ENCODE measurements at regions not wholly inside any gene's neighbourhood (a gene's known extent, or its start where the extent isn't known, plus 50 kb on each side); places are given as distances from the start of the nearest gene placed in this dataset.
A peak's percentile ranks its signal among the peaks of the same experiment; 100 is the strongest.
"Not testable (repeated sequence)": the region's sequence is repeated elsewhere in the genome, so short reads cannot be mapped to it uniquely, and the experiment has no call there.

- Histone ChIP-seq H3K36me3 (ENCODE audit: control insufficient read depth, insufficient read depth, low read length) (no peaks in the 10 kb centered on the region), H3K79me1 (ENCODE audit: low read depth in 1 of 2, low read length in 2 of 2) (no peaks in the 10 kb centered on the region), H3K27me3 (ENCODE audit: control insufficient read depth, insufficient read depth, low read length) (no peaks in the 10 kb centered on the region), H3K4me3 (ENCODE audit: insufficient read depth, low read depth, low read length) (no peak overlapping the region), H2BK120ac (ENCODE audit: low read depth, low read length) (no peak overlapping the region), H3K4ac (ENCODE audit: low read depth, low read length) (no peak overlapping the region), H3K9me1 (ENCODE audit: insufficient read depth, low read length) (no peaks in the 10 kb centered on the region), H2AK5ac (ENCODE audit: low read depth, low read length) (no peak overlapping the region), H2BK15ac (ENCODE audit: low read depth, low read length) (no peak overlapping the region), H3K4me1 (ENCODE audit: control insufficient read depth, insufficient read depth, low read length) (no peaks in the 10 kb centered on the region), H4K91ac (ENCODE audit: insufficient read depth, low read depth, low read length) (no peak overlapping the region), H4K20me1 (ENCODE audit: insufficient read depth, low read length) (no peaks in the 10 kb centered on the region), H2BK5ac (ENCODE audit: low read depth, low read length, poor library complexity, severe bottlenecking) (no peak overlapping the region), H3K9ac (ENCODE audit: low read depth, low read length) (no peak overlapping the region), H3K27ac (ENCODE audit: insufficient read depth, low read length) (no peak overlapping the region), H2BK20ac (ENCODE audit: low read depth, low read length) (no peak overlapping the region), H3K9me3 (ENCODE audit: control insufficient read depth, insufficient read depth, low read length) (peaks cover 27% of the 10 kb centered on the region), H3K56ac (ENCODE audit: extremely low read depth, insufficient read depth, low read length) (no peak overlapping the region), H4K8ac (ENCODE audit: low read depth in 2 of 2, low read length in 2 of 2) (no peak overlapping the region), H3K23ac (ENCODE audit: low read depth, low read length) (no peak overlapping the region), H4K5ac (ENCODE audit: low read depth, low read length) (no peak overlapping the region), H2AK9ac (replicated peaks; ENCODE audit: low read depth, low read length, poor library complexity) (no peak overlapping the region), H3K14ac (replicated peaks; ENCODE audit: low read depth, low read length) (no peak overlapping the region), H3K4me2 (ENCODE audit: low read depth, low read length) (no peak overlapping the region), H2AFZ (replicated peaks; ENCODE audit: low read length, poor library complexity) (no peak overlapping the region), H3K18ac (ENCODE audit: low read depth, low read length) (no peak overlapping the region)
- in situ Hi-C loops (cut with MboI; ENCODE audit: low sequenced_read_pairs) (no loop called here), dilution Hi-C loops (cut with HindIII; ENCODE audit: low sequenced_read_pairs, unreplicated experiment) (no loop called here), intact Hi-C loops (cut with micrococcal nuclease) (no loop called here)
- TF ChIP-seq RAD21 (IDR thresholded peaks at IDR 0.05; ENCODE audit: low read length) (no peak), MAFK (IDR thresholded peaks at IDR 0.05; ENCODE audit: low read depth, low read length) (peak; percentile 44; the same call in 1 of the 2 replicates)
- no TSS peak for BruUV-seq (replicated peaks)
- POLR2A ChIA-PET (ENCODE audit: unreplicated experiment) = interaction anchor here (0.6 kb wide), 1 partner anchor 469 kb away, joined by 7 read pairs; no protein-coding TSS in a partner anchor
- CTCF ChIA-PET = no interaction called here
- WGBS, 2 experiments (ENCODE audit: extremely low coverage in 2 of 2, insufficient read length in 1 of 2) = no CpG with 5 or more reads among the region's 3 CpGs
- ATAC-seq (ENCODE audit: low read depth) (no peak), DNase-seq (no peak)
Observed at GRCh38 chr7:67673861-67674260, 677.2 kb downstream of the TYW1 start.

DNA sequence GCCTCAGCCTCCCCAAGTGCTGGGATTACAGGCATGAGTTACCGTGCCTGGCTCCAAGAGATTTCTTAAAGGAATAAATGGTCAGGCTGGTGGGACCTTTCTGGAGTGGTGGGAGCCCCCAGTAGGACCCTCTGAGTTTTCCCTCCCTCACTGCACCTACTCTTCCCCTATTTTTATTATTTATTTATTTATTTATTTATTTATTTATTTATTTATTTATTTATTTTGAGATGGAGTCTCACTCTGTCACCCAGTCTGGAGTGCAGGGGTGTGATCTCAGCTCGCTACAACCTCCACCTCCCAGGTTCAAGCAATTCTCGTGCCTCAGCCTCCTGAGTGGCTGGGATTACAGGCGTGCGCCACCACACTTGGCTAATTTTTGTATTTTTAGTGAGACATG is 678.2 kb downstream of the TYW1 start:
- H2BK120ac ChIP-seq (ENCODE audit: low read depth, low read length); H2BK15ac ChIP-seq (ENCODE audit: low read depth, low read length); H3K18ac ChIP-seq (ENCODE audit: low read depth, low read length); H3K9ac ChIP-seq (ENCODE audit: low read depth, low read length); H3K79me1 ChIP-seq (ENCODE audit: low read depth in 1 of 2, low read length in 2 of 2); H4K20me1 ChIP-seq (ENCODE audit: insufficient read depth, low read length); H4K5ac ChIP-seq (ENCODE audit: low read depth, low read length); H3K56ac ChIP-seq (ENCODE audit: extremely low read depth, insufficient read depth, low read length); H3K9me1 ChIP-seq (ENCODE audit: insufficient read depth, low read length); H2AK9ac ChIP-seq (replicated peaks; ENCODE audit: low read depth, low read length, poor library complexity); H3K4me2 ChIP-seq (ENCODE audit: low read depth, low read length); H3K14ac ChIP-seq (replicated peaks; ENCODE audit: low read depth, low read length); H3K27me3 ChIP-seq (ENCODE audit: control insufficient read depth, insufficient read depth, low read length); dilution Hi-C loops (cut with HindIII; ENCODE audit: low sequenced_read_pairs, unreplicated experiment); in situ Hi-C loops (cut with MboI; ENCODE audit: low sequenced_read_pairs); H2AK5ac ChIP-seq (ENCODE audit: low read depth, low read length); DNase-seq; H3K4ac ChIP-seq (ENCODE audit: low read depth, low read length); H3K4me3 ChIP-seq (ENCODE audit: insufficient read depth, low read depth, low read length); H3K23ac ChIP-seq (ENCODE audit: low read depth, low read length); H4K91ac ChIP-seq (ENCODE audit: insufficient read depth, low read depth, low read length); H3K27ac ChIP-seq (ENCODE audit: insufficient read depth, low read length); ATAC-seq (ENCODE audit: low read depth); intact Hi-C loops (cut with micrococcal nuclease); POLR2A ChIA-PET (ENCODE audit: unreplicated experiment); H4K8ac ChIP-seq (ENCODE audit: low read depth in 2 of 2, low read length in 2 of 2); H3K4me1 ChIP-seq (ENCODE audit: control insufficient read depth, insufficient read depth, low read length); BruUV-seq (replicated peaks); H2BK20ac ChIP-seq (ENCODE audit: low read depth, low read length); H2BK5ac ChIP-seq (ENCODE audit: low read depth, low read length, poor library complexity, severe bottlenecking); H3K36me3 ChIP-seq (ENCODE audit: control insufficient read depth, insufficient read depth, low read length); H2AFZ ChIP-seq (replicated peaks; ENCODE audit: low read length, poor library complexity); CTCF ChIA-PET: not testable (repeated sequence)
- no CpG with 5 or more reads among the region's 5 CpGs for WGBS, 2 experiments (ENCODE audit: extremely low coverage in 2 of 2, insufficient read length in 1 of 2)
- peaks cover 27% of the 10 kb centered on the region for H3K9me3 ChIP-seq (ENCODE audit: control insufficient read depth, insufficient read depth, low read length)

All from IMR-90 (cell line).